ENCODE measurements at regions not wholly inside any gene's neighbourhood (a gene's known extent, or its start where the extent isn't known, plus 50 kb on each side); places are given as distances from the start of the nearest gene placed in this dataset.

GRCh38 chr7:122217125-122217524 lies 73.1 kb upstream of the AASS start:
- TF ChIP-seq, protein P1, sequence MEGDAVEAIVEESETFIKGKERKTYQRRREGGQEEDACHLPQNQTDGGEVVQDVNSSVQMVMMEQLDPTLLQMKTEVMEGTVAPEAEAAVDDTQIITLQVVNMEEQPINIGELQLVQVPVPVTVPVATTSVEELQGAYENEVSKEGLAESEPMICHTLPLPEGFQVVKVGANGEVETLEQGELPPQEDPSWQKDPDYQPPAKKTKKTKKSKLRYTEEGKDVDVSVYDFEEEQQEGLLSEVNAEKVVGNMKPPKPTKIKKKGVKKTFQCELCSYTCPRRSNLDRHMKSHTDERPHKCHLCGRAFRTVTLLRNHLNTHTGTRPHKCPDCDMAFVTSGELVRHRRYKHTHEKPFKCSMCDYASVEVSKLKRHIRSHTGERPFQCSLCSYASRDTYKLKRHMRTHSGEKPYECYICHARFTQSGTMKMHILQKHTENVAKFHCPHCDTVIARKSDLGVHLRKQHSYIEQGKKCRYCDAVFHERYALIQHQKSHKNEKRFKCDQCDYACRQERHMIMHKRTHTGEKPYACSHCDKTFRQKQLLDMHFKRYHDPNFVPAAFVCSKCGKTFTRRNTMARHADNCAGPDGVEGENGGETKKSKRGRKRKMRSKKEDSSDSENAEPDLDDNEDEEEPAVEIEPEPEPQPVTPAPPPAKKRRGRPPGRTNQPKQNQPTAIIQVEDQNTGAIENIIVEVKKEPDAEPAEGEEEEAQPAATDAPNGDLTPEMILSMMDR (IDR thresholded peaks at IDR 0.05): no peak
- no peak for TF ChIP-seq POLR2A (IDR thresholded peaks at IDR 0.05)
